Fibroblast of skin of scalp (primary cell): ENCODE measurements at regions not wholly inside any gene's neighbourhood (a gene's known extent, or its start where the extent isn't known, plus 50 kb on each side); places are given as distances from the start of the nearest gene placed in this dataset.

Source experiments
- DNase-seq: peaks from one replicate; pipeline ENCODE4 v3.0.0-alpha.2; 2013

DNA sequence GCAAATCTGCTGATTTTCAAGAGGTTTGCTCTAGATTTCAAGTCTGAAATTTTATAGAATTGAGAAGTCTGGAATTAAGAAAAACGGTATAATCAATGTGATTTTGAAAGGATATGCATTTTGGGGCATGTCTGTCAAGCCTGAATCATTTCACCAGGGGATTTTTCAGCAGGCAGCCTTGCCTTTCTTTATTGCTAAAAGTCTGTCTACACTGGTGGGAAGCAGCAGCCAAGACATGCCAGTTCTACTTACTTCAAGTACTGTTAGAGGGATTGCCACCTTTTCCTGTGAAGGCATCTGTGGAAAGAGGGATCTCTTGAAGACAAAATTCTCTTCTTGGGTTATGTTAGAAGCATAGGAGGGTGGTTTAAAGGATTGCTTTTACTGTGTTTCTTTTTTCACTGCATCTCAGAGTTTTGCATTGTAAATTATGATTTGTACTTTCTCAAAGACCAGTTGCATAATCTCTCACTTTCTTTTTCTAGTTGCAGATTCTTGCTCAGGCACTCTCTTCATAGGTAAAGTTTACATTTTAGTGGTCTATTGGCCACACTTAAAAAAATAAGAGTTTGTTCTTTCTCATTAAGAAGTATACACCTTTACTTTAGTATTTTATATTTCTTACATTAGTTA, 837.0 kb downstream of the GALC start:
- DNase-seq, result no peak

DNA sequence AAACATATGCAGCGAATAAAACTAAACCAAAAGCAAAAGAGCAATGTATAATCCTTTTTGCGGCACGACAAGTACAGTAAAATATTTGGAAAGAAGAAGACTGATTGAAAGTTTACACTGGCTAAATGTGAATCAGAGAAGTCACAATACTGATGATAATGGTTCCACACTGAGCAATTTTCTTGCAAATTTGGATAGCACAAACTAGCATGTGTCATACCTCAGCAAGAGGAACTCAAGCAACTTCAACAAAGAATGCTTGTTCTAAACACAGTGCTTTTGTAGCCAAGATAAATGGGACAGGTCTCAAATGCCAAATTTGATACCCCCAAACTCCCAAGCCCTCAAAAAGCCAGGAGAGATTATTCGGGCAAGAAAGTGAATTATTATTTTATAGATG, 839.1 kb downstream of the GALC start:
- no peak for DNase-seq

DNA sequence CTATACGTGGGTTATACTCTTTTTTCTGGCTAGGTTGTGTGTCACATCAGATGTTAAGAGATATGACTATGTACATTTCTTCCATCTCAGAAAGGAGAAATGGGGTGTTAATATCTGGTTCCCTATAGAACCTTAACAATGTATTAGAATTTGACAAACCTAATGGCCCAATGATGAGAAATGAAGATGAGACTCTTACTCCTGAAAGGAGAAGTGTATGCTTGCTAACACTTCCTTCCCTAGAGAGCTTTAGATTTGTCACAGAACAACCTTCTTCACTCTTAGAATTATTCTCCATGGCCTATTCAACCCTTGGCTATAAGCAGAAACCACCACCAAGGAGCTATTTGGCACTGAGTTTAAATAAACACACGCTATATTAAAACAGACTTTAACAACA, 839.6 kb downstream of the GALC start:
- no peak for DNase-seq

DNA sequence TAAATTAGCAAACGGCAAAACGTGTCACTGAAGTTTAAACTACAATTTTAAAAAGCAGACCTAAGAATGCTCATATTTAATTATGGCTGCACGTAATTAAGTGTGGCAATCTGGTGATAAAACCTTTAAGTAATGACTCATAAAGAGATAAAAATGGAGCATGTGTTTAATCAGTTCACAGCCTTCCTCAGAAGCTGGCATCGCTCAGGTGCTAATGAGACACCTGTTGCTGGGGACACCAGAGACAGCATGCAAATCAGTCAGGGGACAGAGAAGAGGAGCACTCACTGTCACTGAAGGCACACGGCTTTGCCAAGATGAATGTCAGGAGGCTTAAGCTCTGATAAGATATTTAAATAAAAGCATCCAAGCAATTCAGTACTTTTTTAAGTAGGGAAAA, 840.3 kb downstream of the GALC start:
- DNase-seq, result no peak

DNA sequence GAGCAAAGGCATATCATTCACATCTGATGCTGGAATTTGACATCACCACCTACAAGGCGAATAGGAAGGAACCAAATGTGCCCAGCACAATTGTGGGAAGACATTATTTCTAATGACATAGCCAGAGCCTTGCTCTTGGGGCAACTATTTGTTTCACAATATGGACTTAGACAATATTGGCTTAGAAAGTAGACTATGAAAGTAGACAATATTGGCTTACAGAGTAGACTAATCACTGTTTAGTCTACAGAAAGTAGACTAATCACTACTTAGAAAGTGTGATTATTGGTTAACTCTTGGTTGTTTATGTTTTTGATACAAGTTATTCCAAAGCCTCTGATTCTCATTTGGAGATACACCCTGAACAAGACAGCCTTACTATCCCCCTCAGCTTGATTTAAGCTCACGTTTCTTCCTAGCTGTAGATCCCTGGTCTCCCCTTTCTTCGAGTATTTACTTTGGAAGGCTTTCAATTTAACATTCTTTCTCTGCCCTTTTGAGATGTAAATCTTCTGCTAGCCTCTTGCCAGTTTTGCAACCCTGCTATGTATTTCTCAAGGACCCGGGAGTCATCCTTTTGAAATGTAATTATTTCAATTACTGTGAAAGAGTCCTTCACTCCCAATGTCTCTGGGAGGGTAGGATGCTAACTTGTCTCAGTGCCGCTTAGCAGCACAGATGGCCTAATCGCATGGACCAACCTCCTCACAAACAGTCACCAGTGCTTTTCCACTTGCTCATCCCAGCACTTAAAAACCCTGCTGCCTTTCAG, 843.2 kb downstream of the GALC start:
- peak; percentile 89 for DNase-seq

DNA sequence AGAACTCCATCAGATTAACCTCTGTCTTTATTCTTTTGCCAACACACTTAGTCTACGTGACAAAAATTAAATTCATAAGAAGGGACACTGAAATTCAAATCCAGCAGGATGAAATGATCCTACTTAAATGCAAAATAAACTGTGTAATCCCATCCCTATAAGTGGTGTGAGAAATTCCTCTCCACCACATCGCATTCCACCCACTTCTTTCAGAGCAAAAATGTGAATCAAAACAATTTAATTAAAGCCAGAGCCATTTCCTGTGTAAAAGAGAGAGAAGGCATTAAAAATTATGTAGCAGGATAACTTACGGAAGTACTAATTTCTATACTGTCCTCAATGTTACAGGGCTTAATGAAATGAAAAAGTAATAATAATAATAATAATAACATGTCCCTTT, 844.3 kb downstream of the GALC start:
- peak; percentile 86 for DNase-seq

DNA sequence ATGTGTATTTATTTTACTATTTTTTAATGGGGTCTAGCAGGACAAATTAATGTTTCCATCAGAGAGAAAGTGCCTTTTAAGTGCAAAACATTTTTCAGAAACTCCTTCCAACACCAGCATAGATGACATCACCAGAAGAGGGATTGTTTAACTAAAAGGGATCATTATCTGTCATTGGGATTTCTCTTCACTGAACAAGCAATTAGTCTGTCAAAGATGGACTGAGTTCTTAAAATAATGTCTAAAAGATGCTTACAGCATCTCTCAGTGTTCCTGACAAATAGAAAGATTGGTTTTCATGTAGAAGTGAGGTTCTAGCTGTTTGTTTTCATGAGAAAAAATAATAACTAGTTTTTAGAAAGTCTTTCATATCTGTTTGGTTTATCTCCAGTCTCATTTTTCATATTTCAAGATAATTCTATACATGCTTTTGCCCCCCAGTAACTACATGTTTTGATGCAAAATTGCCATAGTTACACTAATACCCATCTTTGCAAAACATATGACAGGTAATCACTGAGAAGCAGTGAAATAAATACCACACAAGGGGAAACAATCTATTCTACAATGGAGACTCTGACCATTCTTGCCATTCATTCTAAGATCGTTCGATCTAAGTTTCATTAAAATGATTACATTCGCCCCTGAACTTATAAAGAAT, 850.3 kb downstream of the GALC start:
- no peak for DNase-seq

DNA sequence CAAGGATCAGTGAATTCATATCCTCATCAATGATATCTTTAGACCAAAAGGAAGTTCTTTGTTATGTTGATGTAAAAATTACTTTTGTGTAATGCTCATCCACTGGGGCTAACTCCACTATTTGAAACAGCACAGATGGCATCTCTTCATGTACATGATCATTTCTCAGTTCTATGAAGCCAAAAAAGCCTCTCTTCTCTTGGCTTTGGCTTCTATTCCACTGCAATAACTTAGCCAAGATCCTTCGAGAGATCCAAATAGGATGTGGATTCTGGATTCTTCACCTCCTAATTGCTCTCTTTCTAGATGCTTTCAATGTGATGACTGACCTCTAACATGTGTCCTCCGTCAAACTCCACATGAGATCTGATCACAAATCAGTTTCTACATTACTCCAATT, 851.2 kb downstream of the GALC start:
- no peak for DNase-seq

DNA sequence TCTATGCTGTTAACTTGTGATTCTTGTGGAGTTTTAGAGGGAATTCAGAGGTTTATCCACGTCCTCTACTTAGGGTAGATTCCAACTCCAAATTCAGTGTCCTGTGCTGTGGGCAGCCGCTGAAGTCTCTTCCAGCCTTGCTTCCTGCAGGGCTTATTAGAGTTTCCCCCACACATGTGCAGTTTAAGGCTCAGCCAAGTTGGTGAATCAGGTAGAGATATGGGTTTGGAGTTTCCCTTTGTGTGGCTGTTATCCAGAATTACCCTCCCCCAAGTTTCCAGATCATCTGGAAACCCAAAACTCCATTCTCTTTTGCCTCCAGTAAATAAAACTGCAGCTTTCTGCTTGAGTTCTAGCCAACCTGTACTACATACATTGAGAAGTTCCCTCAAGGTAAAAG, 853.7 kb downstream of the GALC start:
- DNase-seq, result no peak

DNA sequence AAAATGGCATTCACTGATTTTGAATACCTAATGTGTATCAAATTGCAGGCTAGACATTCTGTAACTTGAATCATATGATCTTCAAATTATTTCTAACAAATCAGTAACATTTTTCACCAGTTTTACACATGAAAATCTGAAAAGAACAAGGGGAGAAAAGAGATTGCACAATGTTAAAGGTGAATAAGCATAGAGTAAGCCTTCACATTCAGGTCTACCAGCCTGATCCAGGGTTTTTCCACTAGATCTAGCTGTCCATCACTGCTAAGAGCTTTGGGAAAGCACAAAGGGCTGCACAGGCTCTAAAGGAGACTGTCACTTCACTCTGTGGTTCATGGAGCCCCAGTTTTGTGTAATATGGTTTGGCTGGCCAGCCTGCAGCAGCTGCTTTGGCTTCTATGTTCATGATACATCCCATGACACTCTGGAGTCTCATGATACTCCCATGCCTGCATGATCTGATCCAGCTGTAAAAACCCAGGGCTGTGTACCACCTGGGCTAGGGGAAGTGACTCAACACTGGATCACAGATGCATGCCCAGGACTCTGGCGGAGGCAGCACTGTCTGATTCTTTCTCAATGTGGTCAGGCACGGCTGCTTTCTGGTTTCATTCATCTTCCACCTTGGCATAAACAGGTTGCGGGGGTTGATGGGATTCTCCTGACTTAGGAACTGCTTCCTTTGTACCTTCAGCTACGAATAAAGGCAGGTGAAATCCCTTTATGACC, 859.7 kb downstream of the GALC start:
- DNase-seq, result peak; percentile 81

DNA sequence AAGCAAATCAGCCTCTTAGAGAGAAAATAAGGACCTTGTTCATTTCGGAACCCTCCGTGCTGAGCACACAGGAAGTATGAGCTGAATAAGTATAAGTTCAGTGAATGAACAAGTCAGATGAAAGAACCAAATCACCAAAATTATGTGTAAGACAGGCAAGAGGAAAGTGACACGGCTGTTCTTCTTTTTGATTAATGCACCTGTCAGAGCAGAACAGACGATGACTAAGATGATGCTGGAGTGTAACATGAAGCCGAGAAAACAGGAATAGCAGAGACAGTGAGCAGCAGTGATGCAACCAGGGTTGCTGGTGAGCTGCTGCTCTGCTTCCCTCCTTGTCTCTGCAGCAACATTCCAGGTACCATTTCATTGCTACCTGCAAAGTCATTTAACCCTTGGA, 861.1 kb downstream of the GALC start:
- DNase-seq, result peak; percentile 30

DNA sequence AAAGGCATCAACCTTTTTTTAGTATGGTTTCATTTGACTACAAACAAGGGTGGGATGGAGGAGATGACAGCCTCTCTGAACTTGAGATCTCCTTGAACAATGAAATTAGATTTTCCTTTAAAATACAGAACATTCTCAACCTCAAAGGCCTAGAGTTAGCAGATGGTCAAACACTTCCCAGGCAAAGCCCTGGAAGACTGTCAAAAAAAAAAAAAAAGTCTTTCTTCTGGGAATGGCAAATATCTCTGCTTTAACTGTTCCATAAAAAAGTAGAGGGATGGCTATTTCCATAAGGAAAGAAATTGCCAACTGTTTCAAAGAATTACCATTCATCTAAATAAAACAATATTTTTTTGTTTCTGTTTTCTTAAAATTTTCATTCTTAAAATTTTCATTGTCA, 870.8 kb downstream of the GALC start:
- no peak for DNase-seq

DNA sequence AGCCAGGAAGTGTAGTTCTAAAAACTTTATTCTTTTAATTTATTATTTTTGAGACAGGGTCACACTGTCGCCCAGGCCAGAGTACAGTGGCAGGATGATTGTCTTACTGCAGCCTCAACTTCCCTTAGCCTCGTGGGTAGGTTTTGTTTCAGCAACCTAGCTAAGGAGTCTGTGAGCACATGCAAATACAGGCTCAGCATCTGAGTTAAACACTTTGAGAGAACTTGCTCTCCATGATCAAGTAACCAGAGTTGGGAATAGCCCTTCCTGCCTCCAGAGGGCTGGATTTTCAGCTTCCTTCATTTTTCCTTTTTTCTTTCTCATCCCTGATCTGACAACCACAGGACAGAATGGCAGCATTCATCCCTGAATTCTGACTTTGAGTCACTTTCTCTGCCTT, 871.3 kb downstream of the GALC start:
- no peak for DNase-seq

DNA sequence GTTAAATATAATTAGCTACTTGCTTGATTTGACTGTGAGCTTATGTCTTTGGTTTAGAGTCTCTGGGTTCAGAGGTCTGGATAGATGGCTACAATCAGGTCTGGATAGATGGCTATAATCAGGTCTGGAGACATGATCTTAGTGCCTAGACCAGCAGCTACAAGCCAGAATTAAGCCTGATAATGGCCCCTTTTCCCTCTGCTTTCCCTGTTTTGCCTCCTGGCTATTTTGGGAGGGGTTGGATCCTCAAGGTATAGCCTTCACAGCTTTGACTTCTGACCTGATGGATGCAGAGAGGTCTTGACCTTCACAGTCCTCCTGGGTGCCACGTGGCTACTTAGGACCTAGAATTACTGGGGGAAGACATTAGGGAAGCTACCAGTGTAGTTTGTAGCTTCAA, 877.7 kb downstream of the GALC start:
- DNase-seq, result no peak

DNA sequence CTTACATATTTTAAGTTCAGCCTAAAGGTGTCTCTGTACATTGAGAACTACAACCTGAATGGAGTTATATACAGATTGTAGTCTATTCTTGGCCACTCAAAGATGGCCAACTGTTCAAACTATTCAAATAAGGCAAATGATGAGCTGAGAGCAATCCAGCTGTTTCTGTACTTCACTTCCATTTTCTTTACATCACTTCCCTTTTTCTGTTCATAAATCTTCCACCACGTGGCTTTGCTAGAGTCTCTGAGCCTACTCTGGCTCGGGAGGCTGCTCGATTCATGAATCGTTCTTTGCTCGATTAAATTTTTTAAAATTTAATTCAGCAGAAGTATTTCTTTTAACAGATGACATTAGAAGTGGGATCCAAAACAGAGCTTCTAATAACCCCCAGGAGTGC, 879.7 kb downstream of the GALC start:
- no peak for DNase-seq

DNA sequence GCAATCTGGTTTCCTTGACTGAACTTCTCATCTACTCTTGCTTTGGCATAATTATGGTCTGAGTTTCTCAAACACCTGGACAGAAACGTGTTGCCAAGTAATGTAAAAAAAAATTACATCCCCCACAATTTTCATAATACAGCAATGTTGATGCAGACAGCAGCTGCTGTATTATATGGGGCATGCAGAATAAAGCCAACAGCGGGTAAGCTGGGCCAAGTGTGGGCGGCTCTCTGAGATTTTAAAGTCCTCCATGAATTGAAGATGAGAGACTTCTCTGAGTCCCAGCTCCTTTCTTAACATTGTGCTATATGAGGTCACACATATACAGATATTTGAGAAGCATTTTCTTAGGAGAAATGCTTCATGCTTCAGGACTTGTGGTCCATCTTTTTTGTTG, 881.2 kb downstream of the GALC start:
- DNase-seq, result no peak

DNA sequence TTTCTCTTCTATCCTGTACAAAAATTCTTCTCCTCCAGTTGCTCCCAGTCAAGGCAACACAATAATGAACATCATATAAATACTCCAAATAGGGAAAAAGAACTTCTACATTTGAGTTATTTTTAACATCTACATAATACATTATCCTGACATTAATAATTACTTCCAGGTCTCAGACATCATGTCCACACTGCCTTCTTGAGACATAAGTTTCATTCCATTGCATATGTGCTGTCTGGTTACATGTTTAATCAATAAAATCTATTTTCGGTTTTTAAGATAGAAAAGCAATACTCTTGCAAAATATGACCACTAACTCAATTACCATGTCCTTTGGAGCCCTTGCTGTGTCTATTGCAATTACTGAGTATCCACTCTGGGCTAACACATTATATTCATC, 881.9 kb downstream of the GALC start:
- DNase-seq, result peak; percentile 54

DNA sequence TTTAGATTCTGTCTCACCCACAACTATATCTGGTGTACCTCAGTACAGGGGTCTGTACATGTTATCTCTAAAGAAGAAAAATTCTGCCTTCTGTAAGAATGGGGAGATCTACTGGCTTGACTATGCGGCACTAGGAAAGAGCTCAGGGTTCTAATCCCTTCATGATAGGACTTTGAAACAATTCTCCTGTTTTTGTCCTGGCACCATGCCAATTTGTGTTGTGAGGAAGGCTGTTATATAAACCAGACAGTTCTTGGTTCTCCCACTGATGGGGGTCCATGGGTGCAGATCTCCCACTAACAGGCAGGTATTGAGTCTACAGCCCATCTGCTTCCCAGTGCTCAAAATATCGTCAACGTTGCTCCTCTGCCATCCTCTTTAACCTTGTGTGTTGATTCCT, 883.7 kb downstream of the GALC start:
- no peak for DNase-seq

DNA sequence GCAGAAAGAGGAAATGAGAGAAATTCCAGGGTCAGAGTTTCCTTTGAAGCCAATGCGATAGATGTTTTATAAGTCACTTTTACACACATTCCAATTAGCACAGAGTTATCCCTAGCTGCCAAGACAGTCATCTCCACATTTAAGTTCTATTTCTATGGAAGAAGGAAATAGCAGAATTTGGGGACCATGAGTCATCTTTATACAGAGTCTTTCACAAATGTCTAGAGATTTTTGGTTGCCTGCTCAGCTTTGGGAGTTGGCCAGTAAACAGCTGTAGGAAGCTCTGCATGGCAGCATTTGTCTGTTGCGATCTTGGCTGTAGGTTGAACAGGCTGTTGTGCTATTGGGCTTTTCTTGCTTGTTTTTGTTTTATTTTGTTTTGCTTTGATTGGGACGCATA, 884.3 kb downstream of the GALC start:
- peak; percentile 95 for DNase-seq

DNA sequence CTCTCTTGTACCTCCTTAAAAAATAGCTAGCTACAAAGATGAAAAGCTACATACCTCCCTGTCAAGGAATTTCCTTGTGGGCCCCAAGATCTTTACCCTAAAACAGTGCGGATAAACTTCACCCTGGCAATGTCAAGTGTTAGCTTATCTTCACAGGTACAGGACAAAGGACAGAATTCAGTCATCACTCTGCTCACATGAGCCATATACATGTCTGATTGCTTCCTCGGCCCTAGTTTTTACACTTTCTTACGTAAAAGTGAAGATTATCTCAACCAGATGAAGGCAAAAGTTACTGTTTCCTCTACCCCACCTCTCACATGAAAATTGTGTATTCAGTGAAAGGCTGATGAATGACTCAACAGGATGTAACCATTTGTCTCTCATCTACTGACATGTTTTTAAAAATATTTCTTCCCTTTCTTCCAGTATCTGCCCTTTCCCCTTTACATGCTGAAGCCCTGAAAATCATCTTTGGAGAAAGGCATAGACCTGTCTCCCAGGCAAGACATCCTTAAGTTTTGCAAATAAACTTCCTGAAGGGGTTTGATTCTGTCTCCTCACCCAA, 890.1 kb downstream of the GALC start:
- peak; percentile 43 for DNase-seq

DNA sequence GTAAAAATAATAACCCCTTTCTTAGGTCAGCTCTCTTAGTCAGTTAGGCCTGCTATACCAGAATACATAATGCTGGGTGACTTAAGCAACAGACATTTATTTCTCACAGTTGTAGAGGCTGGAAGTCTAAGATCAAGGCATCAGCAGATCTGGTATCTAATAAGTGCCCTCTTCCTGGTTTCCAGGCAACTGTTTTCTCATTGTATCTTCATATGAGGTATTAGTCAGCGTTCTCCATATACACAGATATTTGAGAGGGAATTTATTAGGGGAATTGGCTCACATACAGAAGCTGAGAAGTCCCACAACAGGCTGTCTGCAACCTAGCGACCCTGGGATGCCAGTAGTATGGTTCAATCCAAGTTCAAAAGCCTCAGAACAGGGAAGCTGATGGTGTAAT, 896.0 kb downstream of the GALC start:
- DNase-seq, result peak; percentile 23

DNA sequence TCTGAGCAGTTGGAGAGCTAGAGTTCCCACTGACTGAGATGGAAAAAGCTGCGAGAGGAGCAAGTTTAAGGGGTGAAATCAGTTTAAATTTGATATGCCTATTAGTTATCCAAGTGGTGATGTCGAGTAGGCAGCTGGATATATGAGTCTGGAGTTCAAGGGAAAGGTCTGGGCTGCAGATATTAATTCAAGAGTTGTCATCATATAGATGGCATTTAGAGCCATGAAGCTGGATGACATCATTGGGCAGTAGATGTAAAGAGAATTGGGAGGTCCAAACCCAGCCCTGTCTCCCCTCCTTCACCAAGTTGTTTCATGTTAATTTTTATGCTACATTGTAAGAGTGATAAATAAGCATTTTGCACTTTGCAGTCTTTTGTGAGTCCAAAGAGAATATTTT, 898.1 kb downstream of the GALC start:
- no peak for DNase-seq

DNA sequence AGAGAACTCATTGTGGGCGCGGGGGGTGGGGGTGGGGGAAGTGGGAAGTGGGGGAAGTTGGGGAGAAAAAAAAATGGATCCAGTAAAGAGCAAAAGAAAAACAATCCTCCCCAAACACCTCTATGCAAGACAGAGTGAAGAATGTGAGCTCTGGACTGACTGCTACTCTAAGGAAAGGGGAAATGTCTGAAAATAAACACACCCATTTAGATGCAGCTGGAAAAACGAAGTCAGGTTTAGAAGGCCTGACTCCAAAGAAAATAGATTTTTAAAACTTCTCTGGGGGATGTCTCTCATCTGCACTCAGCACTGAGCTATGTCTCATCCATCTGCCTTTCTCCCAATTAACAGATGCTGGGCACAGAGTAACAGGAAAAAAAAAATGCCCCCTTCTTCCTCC, 904.4 kb downstream of the GALC start:
- no peak for DNase-seq
